ENCODE measurements at regions not wholly inside any gene's neighbourhood (a gene's known extent, or its start where the extent isn't known, plus 50 kb on each side); places are given as distances from the start of the nearest gene placed in this dataset.
A peak's percentile ranks its signal among the peaks of the same experiment; 100 is the strongest.

DNA sequence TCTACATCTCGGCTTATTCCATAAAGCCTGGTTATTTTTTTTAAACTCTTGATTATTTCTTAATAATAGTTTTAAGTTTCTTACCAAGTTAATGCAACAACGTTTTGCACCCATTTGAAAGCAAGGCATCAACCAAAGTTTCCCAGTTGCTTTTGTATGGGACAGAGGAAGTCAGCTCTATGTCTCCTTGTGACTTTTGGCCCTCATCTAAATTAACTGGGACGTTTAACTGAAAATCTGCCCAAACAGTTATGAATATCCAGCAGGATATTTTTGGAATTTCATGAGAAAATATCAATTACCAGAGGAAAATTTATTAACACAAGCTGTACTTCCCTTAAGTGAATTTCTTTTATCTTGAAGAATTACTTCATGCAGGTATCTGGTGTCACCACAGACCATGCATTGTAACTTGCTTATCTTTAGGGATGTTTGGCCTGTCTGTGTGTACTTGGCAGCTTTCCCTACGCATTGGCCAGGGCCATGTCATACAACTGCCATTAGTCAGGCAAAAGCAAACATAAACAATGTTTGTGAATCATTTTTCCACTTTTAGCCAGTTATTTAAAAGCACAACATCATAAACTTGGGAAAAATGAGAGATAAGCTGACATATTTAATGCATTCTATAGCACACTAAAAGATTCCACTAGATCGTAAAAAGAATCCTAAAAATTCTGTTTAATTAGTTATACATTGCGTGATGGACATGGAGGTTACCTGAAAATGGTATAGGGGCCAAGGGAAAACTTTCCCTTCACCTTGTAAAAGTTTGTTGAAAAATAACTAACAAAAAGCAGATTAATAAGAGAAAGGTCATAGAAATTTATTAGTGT lies 101.4 kb upstream of the PDE5A start (continued):
- TF ChIP-seq, protein P1, sequence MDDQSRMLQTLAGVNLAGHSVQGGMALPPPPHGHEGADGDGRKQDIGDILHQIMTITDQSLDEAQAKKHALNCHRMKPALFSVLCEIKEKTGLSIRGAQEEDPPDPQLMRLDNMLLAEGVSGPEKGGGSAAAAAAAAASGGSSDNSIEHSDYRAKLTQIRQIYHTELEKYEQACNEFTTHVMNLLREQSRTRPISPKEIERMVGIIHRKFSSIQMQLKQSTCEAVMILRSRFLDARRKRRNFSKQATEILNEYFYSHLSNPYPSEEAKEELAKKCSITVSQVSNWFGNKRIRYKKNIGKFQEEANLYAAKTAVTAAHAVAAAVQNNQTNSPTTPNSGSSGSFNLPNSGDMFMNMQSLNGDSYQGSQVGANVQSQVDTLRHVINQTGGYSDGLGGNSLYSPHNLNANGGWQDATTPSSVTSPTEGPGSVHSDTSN (CRISPR knock-in tag; IDR thresholded peaks at IDR 0.05) = no peak
- TF ChIP-seq ZNF777 (tag by site-specific recombination; IDR thresholded peaks at IDR 0.05; ENCODE audit: borderline replicate concordance) (no peak), ZNF354C (tag by site-specific recombination; IDR thresholded peaks at IDR 0.05; ENCODE audit: borderline replicate concordance, low read depth) (no peak), ZNF404 (tag by site-specific recombination; IDR thresholded peaks at IDR 0.05) (no peak), MYNN (tag by site-specific recombination; IDR thresholded peaks at IDR 0.05; ENCODE audit: borderline replicate concordance) (no peak), SALL2 (tag by site-specific recombination; IDR thresholded peaks at IDR 0.05; ENCODE audit: borderline replicate concordance) (no peak), ZNF510 (tag by site-specific recombination; IDR thresholded peaks at IDR 0.05; ENCODE audit: insufficient replicate concordance) (no peak), ZNF426 (tag by site-specific recombination; IDR thresholded peaks at IDR 0.05) (no peak), ZNF768 (tag by site-specific recombination; IDR thresholded peaks at IDR 0.05) (no peak), ZNF514 (tag by site-specific recombination; IDR thresholded peaks at IDR 0.05) (no peak), YY2 (tag by site-specific recombination; IDR thresholded peaks at IDR 0.05) (no peak), KLF16 (tag by site-specific recombination; IDR thresholded peaks at IDR 0.05) (peak; percentile 79), ZFP37 (tag by site-specific recombination; IDR thresholded peaks at IDR 0.05) (peak; percentile 50; the same call in 1 of the 2 replicates), ZFP3 (tag by site-specific recombination; IDR thresholded peaks at IDR 0.05; ENCODE audit: low read depth) (0 out of 2 replicates have a peak, but pooled peaks have one; percentile 11), GLI2 (tag by site-specific recombination; IDR thresholded peaks at IDR 0.05; ENCODE audit: borderline replicate concordance, low read depth) (peak; percentile 95), ZNF16 (tag by site-specific recombination; IDR thresholded peaks at IDR 0.05; ENCODE audit: low read depth) (no peak), ZNF555 (tag by site-specific recombination; conservative IDR thresholded peaks at IDR 0.05) (no peak), ZNF544 (tag by site-specific recombination; IDR thresholded peaks at IDR 0.05) (no peak), ZBTB17 (tag by site-specific recombination; IDR thresholded peaks at IDR 0.05) (peak; percentile 58; the same call in 1 of the 2 replicates), ZNF558 (tag by site-specific recombination; IDR thresholded peaks at IDR 0.05) (peak; percentile 75), ZBTB7A (tag by site-specific recombination; IDR thresholded peaks at IDR 0.05; ENCODE audit: low read depth) (no peak), ZNF76 (tag by site-specific recombination; IDR thresholded peaks at IDR 0.05; ENCODE audit: borderline replicate concordance, low read depth) (0 out of 2 replicates have a peak, but pooled peaks have one; percentile 26), ZNF292 (tag by site-specific recombination; IDR thresholded peaks at IDR 0.05; ENCODE audit: borderline replicate concordance, low read depth) (no peak), ZNF571 (tag by site-specific recombination; IDR thresholded peaks at IDR 0.05) (no peak), KLF10 (tag by site-specific recombination; IDR thresholded peaks at IDR 0.05) (peak; percentile 80; the same call in 1 of the 2 replicates), ZXDB (tag by site-specific recombination; IDR thresholded peaks at IDR 0.05) (peak; percentile 96), EGR2 (tag by site-specific recombination; IDR thresholded peaks at IDR 0.05; ENCODE audit: low read depth) (no peak), KLF1 (tag by site-specific recombination; IDR thresholded peaks at IDR 0.05) (peak; percentile 42; the same call in 1 of the 2 replicates), ZNF830 (tag by site-specific recombination; IDR thresholded peaks at IDR 0.05; ENCODE audit: low read depth) (no peak), HOXC10 (CRISPR knock-in tag; IDR thresholded peaks at IDR 0.05) (no peak), ZNF211 (tag by site-specific recombination; IDR thresholded peaks at IDR 0.05; ENCODE audit: low read depth) (no peak)
- TF ChIP-seq, protein P2, sequence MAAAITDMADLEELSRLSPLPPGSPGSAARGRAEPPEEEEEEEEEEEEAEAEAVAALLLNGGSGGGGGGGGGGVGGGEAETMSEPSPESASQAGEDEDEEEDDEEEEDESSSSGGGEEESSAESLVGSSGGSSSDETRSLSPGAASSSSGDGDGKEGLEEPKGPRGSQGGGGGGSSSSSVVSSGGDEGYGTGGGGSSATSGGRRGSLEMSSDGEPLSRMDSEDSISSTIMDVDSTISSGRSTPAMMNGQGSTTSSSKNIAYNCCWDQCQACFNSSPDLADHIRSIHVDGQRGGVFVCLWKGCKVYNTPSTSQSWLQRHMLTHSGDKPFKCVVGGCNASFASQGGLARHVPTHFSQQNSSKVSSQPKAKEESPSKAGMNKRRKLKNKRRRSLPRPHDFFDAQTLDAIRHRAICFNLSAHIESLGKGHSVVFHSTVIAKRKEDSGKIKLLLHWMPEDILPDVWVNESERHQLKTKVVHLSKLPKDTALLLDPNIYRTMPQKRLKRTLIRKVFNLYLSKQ (tag by site-specific recombination; IDR thresholded peaks at IDR 0.05; ENCODE audit: borderline replicate concordance) = no peak
- TF ChIP-seq, protein P3, sequence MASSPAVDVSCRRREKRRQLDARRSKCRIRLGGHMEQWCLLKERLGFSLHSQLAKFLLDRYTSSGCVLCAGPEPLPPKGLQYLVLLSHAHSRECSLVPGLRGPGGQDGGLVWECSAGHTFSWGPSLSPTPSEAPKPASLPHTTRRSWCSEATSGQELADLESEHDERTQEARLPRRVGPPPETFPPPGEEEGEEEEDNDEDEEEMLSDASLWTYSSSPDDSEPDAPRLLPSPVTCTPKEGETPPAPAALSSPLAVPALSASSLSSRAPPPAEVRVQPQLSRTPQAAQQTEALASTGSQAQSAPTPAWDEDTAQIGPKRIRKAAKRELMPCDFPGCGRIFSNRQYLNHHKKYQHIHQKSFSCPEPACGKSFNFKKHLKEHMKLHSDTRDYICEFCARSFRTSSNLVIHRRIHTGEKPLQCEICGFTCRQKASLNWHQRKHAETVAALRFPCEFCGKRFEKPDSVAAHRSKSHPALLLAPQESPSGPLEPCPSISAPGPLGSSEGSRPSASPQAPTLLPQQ (tag by site-specific recombination; IDR thresholded peaks at IDR 0.05) = peak; percentile 73
- TF ChIP-seq, protein P4, sequence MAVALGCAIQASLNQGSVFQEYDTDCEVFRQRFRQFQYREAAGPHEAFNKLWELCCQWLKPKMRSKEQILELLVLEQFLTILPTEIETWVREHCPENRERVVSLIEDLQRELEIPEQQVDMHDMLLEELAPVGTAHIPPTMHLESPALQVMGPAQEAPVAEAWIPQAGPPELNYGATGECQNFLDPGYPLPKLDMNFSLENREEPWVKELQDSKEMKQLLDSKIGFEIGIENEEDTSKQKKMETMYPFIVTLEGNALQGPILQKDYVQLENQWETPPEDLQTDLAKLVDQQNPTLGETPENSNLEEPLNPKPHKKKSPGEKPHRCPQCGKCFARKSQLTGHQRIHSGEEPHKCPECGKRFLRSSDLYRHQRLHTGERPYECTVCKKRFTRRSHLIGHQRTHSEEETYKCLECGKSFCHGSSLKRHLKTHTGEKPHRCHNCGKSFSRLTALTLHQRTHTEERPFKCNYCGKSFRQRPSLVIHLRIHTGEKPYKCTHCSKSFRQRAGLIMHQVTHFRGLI (tag by site-specific recombination; IDR thresholded peaks at IDR 0.05) = no peak
- TF ChIP-seq, protein P5, sequence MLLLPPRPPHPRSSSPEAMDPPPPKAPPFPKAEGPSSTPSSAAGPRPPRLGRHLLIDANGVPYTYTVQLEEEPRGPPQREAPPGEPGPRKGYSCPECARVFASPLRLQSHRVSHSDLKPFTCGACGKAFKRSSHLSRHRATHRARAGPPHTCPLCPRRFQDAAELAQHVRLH (tag by site-specific recombination; IDR thresholded peaks at IDR 0.05) = peak; percentile 90

Measured in HEK293 (cell line).